ENCODE measurements at regions not wholly inside any gene's neighbourhood (a gene's known extent, or its start where the extent isn't known, plus 50 kb on each side); places are given as distances from the start of the nearest gene placed in this dataset.

GRCh38 chr3:146834917-146835316 is 229.8 kb upstream of the PLSCR5 start:
- no peak for TF ChIP-seq TAF1 (IDR thresholded peaks at IDR 0.05; ENCODE audit: borderline replicate concordance, insufficient read depth, low read length)
- TF ChIP-seq POLR2AphosphoS5 (IDR thresholded peaks at IDR 0.05; ENCODE audit: low read depth, low read length) = no peak
- TF ChIP-seq REST (IDR thresholded peaks at IDR 0.05; ENCODE audit: insufficient read depth in 1 of 2, low read depth in 2 of 2, low read length in 2 of 2) = no peak
- TF ChIP-seq SIN3A (IDR thresholded peaks at IDR 0.05; ENCODE audit: borderline replicate concordance, insufficient read depth, low read length) = no peak

GRCh38 chr3:146832857-146833458 is 227.8 kb upstream of the PLSCR5 start:
- TF ChIP-seq FOXP2 (optimal IDR thresholded peaks at IDR 0.05; ENCODE audit: borderline replicate concordance, extremely low read depth, extremely low read length, insufficient read depth) = no peak
- TF ChIP-seq SIN3A (IDR thresholded peaks at IDR 0.05; ENCODE audit: borderline replicate concordance, insufficient read depth, low read length) = no peak
- TF ChIP-seq REST (IDR thresholded peaks at IDR 0.05; ENCODE audit: insufficient read depth in 1 of 2, low read depth in 2 of 2, low read length in 2 of 2) = no peak
- no peak for TF ChIP-seq POLR2AphosphoS5 (IDR thresholded peaks at IDR 0.05; ENCODE audit: low read depth, low read length)
- TF ChIP-seq TAF1 (IDR thresholded peaks at IDR 0.05; ENCODE audit: borderline replicate concordance, insufficient read depth, low read length) = no peak

- TF ChIP-seq REST (IDR thresholded peaks at IDR 0.05; ENCODE audit: insufficient read depth in 1 of 2, low read depth in 2 of 2, low read length in 2 of 2) (no peak), POLR2AphosphoS5 (IDR thresholded peaks at IDR 0.05; ENCODE audit: low read depth, low read length) (no peak), FOXP2 (optimal IDR thresholded peaks at IDR 0.05; ENCODE audit: borderline replicate concordance, extremely low read depth, extremely low read length, insufficient read depth) (no peak), SIN3A (IDR thresholded peaks at IDR 0.05; ENCODE audit: borderline replicate concordance, insufficient read depth, low read length) (no peak), TAF1 (IDR thresholded peaks at IDR 0.05; ENCODE audit: borderline replicate concordance, insufficient read depth, low read length) (no peak)
These were observed 226.5 kb upstream of the PLSCR5 start for GRCh38 chr3:146831659-146832058.

- TF ChIP-seq TAF1 (IDR thresholded peaks at IDR 0.05; ENCODE audit: borderline replicate concordance, insufficient read depth, low read length) = no peak
- no peak for TF ChIP-seq SIN3A (IDR thresholded peaks at IDR 0.05; ENCODE audit: borderline replicate concordance, insufficient read depth, low read length)
- TF ChIP-seq POLR2AphosphoS5 (IDR thresholded peaks at IDR 0.05; ENCODE audit: low read depth, low read length) = no peak
- no peak for TF ChIP-seq FOXP2 (optimal IDR thresholded peaks at IDR 0.05; ENCODE audit: borderline replicate concordance, extremely low read depth, extremely low read length, insufficient read depth)
- no peak for TF ChIP-seq REST (IDR thresholded peaks at IDR 0.05; ENCODE audit: insufficient read depth in 1 of 2, low read depth in 2 of 2, low read length in 2 of 2)
These were observed 225.1 kb upstream of the PLSCR5 start for GRCh38 chr3:146830231-146830630.

GRCh38 chr3:146827836-146828235 is 222.7 kb upstream of the PLSCR5 start:
- TF ChIP-seq REST (IDR thresholded peaks at IDR 0.05; ENCODE audit: insufficient read depth in 1 of 2, low read depth in 2 of 2, low read length in 2 of 2) = no peak
- TF ChIP-seq TAF1 (IDR thresholded peaks at IDR 0.05; ENCODE audit: borderline replicate concordance, insufficient read depth, low read length) = no peak
- no peak for TF ChIP-seq FOXP2 (optimal IDR thresholded peaks at IDR 0.05; ENCODE audit: borderline replicate concordance, extremely low read depth, extremely low read length, insufficient read depth)
- no peak for TF ChIP-seq SIN3A (IDR thresholded peaks at IDR 0.05; ENCODE audit: borderline replicate concordance, insufficient read depth, low read length)
- no peak for TF ChIP-seq POLR2AphosphoS5 (IDR thresholded peaks at IDR 0.05; ENCODE audit: low read depth, low read length)

Data from PFSK-1 (cell line).